SK-N-SH (cell line): ENCODE measurements at regions not wholly inside any gene's neighbourhood (a gene's known extent, or its start where the extent isn't known, plus 50 kb on each side); places are given as distances from the start of the nearest gene placed in this dataset.

ENCODE experiments used
- MEF2A ChIP-seq: IDR thresholded peaks from 2 replicates; pipeline ENCODE4 v1.4.0; 2012; ENCODE audit warnings: low read depth, borderline replicate concordance
- TF ChIP-seq, protein P1 (sequence below): fragments of 200-600 bp; sonication (generic); IDR thresholded peaks from 2 replicates; pipeline ENCODE4 v1.6.1; 2017; ENCODE audit warnings: antibody characterized with exemption, mild to moderate bottlenecking, moderate library complexity

DNA sequence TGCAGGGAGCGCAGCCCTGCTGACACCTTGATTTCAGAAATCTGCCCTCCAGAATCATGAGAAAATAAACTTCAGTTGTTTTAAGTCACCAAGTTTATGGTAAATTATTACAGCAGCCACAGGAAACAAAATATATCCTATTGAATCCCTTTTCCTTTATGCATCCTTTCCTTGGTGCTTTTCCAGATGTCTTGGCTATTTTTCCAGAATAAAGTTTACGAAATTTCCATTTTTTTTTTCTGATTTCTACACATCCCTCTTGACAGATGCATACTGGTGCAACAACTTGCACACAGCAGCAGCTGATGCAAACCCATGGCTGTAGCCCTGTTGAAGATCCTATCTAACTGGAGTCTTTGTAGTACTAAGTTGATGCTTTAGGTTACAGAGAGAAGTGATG is 111.1 kb upstream of the KCNE2 start:
- TF ChIP-seq MEF2A: no peak
- TF ChIP-seq, protein P1, sequence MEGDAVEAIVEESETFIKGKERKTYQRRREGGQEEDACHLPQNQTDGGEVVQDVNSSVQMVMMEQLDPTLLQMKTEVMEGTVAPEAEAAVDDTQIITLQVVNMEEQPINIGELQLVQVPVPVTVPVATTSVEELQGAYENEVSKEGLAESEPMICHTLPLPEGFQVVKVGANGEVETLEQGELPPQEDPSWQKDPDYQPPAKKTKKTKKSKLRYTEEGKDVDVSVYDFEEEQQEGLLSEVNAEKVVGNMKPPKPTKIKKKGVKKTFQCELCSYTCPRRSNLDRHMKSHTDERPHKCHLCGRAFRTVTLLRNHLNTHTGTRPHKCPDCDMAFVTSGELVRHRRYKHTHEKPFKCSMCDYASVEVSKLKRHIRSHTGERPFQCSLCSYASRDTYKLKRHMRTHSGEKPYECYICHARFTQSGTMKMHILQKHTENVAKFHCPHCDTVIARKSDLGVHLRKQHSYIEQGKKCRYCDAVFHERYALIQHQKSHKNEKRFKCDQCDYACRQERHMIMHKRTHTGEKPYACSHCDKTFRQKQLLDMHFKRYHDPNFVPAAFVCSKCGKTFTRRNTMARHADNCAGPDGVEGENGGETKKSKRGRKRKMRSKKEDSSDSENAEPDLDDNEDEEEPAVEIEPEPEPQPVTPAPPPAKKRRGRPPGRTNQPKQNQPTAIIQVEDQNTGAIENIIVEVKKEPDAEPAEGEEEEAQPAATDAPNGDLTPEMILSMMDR: no peak
